ENCODE measurements at regions not wholly inside any gene's neighbourhood (a gene's known extent, or its start where the extent isn't known, plus 50 kb on each side); places are given as distances from the start of the nearest gene placed in this dataset.

GRCh38 chr12:86331457-86331856 is 75.3 kb upstream of the MGAT4C start:
- H3K27ac ChIP-seq = no peak overlapping the region
- TF ChIP-seq POLR2A (IDR thresholded peaks at IDR 0.05) = no peak
- TF ChIP-seq CTCF (IDR thresholded peaks at IDR 0.05) = no peak
- H3K27me3 ChIP-seq = no peaks in the 10 kb centered on the region
- intact Hi-C loops (cut with DNase I) = no loop called here
- no peak for DNase-seq
- H3K4me1 ChIP-seq (replicated peaks in 1 of 2) = no peaks in the 10 kb centered on the region
- no peaks in the 10 kb centered on the region for H3K36me3 ChIP-seq (replicated peaks in 1 of 2)
- no peak overlapping the region for H3K4me3 ChIP-seq
- no peaks in the 10 kb centered on the region for H3K9me3 ChIP-seq (replicated peaks in 1 of 3)
- 20 to 55% (median 35%) methylated on average over 2 of the region's 2 CpGs for WGBS, 4 donors

DNA sequence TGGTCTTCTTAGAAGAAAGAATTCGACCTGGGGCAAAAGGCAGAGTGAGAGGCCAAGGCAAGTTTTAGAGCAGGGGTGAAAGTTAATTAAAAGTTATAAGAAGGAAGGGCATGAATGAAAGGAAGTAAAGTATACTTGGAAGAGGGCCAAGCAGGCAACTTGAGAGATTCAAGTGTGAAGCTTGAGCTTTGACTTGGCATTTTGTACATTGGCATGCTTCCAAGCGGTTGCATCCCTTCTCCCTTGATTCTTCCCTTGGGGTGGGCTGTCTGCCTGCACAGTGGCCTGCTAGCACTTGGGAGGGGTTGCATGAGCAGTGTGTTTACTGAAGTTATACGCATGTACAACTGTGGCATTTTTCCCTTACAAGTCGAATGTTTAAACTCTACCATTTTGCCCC is 74.8 kb upstream of the MGAT4C start:
- Histone ChIP-seq H3K27ac (no peak overlapping the region), H3K27me3 (no peaks in the 10 kb centered on the region), H3K36me3 (replicated peaks in 1 of 2) (no peaks in the 10 kb centered on the region), H3K9me3 (replicated peaks in 1 of 3) (no peaks in the 10 kb centered on the region), H3K4me3 (no peak overlapping the region), H3K4me1 (replicated peaks in 1 of 2) (no peaks in the 10 kb centered on the region)
- intact Hi-C loops (cut with DNase I) = no loop called here
- TF ChIP-seq CTCF (IDR thresholded peaks at IDR 0.05) (no peak), POLR2A (IDR thresholded peaks at IDR 0.05) (no peak)
- DNase-seq = no peak
- WGBS, 4 donors = 53 to 77% (median 72%) methylated on average over 4 of the region's 4 CpGs

DNA sequence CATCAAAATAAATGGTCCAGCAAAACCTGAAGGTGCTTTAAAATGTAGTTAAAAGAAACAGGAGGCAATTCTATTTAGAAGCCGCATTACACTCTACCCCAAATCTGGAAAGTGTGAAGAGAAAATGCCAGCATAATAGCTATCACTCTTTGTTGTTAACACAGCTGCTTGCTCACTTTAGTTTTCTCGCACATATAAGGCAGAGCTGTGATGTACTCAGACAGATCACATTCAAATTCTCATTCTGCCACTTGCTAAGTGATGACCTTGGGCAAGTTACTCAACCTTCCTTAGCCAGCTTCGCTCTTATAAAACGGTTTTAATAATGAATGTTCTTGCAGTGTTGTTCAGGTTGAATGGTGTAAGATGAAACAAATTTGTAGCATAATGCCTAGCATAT is 56.0 kb upstream of the MGAT4C start:
- Histone ChIP-seq H3K27ac (no peak overlapping the region), H3K4me3 (no peak overlapping the region), H3K36me3 (replicated peaks in 1 of 2) (no peaks in the 10 kb centered on the region), H3K27me3 (no peaks in the 10 kb centered on the region), H3K9me3 (replicated peaks in 1 of 3) (no peaks in the 10 kb centered on the region), H3K4me1 (replicated peaks in 1 of 2) (no peaks in the 10 kb centered on the region)
- no peak for DNase-seq
- intact Hi-C loops (cut with DNase I) = no loop called here
- no peak for TF ChIP-seq CTCF (IDR thresholded peaks at IDR 0.05)
- TF ChIP-seq POLR2A (IDR thresholded peaks at IDR 0.05) = no peak
- WGBS, 4 donors = 50 to 62% (median 53%) methylated on average over 4 of the region's 4 CpGs

Small RNA genes in the stretch of these regions (small RNA-seq; reads per million reads assigned to genes)
- gene AC079598.2 = 0 reads per million in 2 donors
- 0 reads per million in 2 donors for gene AC079598.3
- 0.92 to 2.7 reads per million in 2 donors for gene AC079598.4
- gene CYCSP30 = 0 reads per million in 2 donors
